Endothelial cell of umbilical vein (primary cell): ENCODE measurements at regions not wholly inside any gene's neighbourhood (a gene's known extent, or its start where the extent isn't known, plus 50 kb on each side); places are given as distances from the start of the nearest gene placed in this dataset.

Source experiments
- CTCF ChIP-seq, 2 donors: IDR thresholded peaks; 1 replicate in 1 of 2; 2 replicates in 1 of 2; pipeline ENCODE4 v1.5.1; 2011; ENCODE audit warnings: low read length in 2 of 2, mild to moderate bottlenecking in 2 of 2, moderate library complexity in 2 of 2, control low read depth in 1 of 2, inconsistent platforms in 1 of 2, low read depth in 1 of 2; ENCODE audit not compliant: insufficient read depth in 1 of 2; ENCODE audit errors: extremely low read depth in 1 of 2
- EZH2 ChIP-seq: IDR thresholded peaks from 2 replicates; pipeline ENCODE4 v1.6.1; 2012; ENCODE audit warnings: borderline replicate concordance, low read depth, mild to moderate bottlenecking, moderate library complexity, low read length, inconsistent platforms; ENCODE audit not compliant: severe bottlenecking
- MAX ChIP-seq: IDR thresholded peaks from 2 replicates; pipeline ENCODE4 v1.6.1; 2011; ENCODE audit not compliant: insufficient read depth, insufficient read length
- POLR2A ChIP-seq: IDR thresholded peaks from 2 replicates; pipeline ENCODE4 v1.6.1; 2012; ENCODE audit warnings: low read depth, mild to moderate bottlenecking, control low read depth, low read length

- no peak for TF ChIP-seq CTCF (IDR thresholded peaks at IDR 0.05; ENCODE audit: extremely low read depth in 1 of 2, insufficient read depth in 1 of 2, low read depth in 1 of 2, low read length in 2 of 2)
- no peak for TF ChIP-seq POLR2A
- no peak for TF ChIP-seq EZH2
- no peak for TF ChIP-seq MAX
Measured at GRCh38 chr2:84234103-84234502, 225.0 kb downstream of the SUCLG1 start.
